HCEC 1CT (cell line): ENCODE measurements at regions not wholly inside any gene's neighbourhood (a gene's known extent, or its start where the extent isn't known, plus 50 kb on each side); places are given as distances from the start of the nearest gene placed in this dataset.
"Not testable (repeated sequence)": the region's sequence is repeated elsewhere in the genome, so short reads cannot be mapped to it uniquely, and the experiment has no call there.

Experiments used
- DNase-seq: peaks from one replicate; pipeline ENCODE4 v3.0.0-alpha.2; 2017

DNA sequence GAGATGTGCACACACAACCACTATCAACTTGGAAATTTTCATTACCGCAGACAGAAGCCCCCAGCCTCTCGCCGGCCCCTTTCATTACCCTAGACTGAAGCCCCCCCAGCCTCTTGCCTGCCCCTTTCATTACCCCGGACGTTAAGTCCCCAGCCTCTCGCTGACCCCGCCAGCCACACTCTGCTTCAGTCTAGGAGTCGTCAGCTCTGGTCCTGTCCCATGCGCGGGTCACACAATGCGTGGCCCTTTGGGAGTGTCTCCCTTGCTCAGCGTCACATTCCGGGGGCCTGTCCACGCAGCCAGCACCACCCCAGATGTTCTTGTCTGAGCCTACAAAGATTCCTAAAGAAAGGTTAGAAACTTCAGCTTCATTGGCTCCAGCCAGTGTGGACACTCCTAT is 157.7 kb downstream of the LAT start:
- DNase-seq, result not testable (repeated sequence)

- no peak for DNase-seq
Observed at GRCh38 chr16:29141586-29142324, 156.9 kb downstream of the LAT start.

GRCh38 chr16:29141121-29141520 is 156.3 kb downstream of the LAT start:
- not testable (repeated sequence) for DNase-seq

DNA sequence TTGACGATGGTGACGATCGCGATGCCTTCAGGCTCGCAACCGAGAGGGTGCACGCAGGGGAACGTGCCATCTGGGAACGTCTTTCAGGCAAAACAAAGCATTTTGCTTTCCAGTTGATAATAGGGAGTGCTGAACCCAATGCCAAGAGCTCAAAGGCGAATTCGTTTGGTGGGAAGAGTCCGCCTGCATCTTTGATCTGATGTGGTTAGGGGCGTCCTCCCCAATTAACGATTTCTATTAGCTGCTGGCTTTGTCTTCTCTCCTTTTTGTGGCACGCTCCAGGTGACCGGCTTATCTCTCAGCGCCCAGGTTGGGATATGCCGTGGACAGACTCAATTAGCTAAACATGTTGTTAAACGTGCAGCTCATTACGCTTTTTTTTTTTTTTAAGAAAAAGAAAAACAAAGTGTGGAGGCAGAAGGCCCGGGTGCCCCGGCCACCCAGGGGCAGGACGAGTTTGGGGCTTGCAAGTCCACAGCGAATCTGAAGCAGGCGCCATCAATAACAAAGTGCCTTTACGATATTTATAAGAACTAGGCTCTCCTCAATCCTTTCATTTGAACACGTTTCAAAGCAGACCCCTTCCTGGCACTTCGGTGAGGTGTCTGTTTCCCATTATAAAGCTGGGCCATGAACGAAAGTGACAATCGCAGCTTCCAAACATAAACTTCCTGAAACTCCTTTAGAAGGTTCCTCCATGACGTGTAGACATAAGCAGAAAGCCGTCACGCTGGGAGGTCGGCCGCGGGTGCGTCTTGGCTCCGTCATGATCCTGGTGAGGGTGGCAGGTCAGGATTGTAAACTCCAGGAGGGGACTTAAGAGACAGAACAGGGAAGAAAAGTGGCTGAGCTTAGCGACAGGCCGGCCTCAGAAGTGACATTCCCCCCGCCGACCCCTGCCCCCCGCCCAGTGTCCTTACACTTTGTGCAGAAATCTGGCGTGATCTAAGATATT is 155.3 kb downstream of the LAT start:
- not testable (repeated sequence) for DNase-seq

DNA sequence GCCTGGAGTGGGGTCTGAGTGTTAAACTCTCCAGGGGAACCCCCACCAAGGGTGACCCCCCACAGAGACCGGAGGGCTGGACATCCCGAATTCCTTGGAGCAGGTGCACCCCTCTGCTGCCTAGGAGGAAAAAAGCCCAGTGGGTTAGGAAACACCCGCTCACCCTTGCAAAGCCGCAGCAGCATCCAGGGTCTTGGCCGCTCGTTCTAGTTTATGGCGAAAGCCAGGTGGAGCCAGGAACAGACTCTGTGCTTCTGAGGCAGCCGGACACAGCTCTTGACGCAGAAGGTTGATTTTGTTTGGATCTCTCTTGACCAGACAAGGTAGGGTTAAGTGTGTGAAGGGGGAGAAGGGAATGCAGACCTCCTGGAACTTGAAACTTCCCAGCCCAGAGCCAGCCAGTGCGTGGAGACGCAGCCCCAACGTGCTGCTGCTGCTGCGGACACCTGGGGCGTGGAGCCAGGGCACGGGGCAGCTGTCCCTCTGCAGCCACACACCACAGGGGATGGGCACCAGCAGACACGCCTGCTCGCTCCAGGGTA is 154.5 kb downstream of the LAT start:
- no peak for DNase-seq

GRCh38 chr16:29138698-29139097 is 153.8 kb downstream of the LAT start:
- DNase-seq, result not testable (repeated sequence)

- DNase-seq, result not testable (repeated sequence)
Observed at GRCh38 chr16:29137894-29138662, 153.2 kb downstream of the LAT start.

DNA sequence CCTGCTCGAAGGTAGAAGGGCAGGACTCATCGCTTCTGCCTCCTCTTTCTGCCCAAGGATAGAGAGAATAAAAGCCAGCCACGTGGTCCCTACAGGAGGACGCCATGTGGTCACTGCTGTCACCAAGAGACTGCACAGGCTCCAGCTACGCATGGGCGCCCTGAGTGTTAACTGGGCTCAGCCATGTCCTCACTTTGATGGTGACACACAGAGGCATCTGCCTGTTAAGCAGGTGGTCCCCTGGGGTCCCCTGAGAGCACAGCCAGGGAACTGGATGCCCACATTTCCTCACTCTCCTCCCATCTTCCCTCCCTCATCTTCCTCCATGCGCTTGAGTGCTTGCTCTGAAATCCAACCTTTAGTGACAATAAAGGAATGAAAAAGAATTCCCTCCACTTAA is 152.6 kb downstream of the LAT start:
- DNase-seq, result not testable (repeated sequence)

DNA sequence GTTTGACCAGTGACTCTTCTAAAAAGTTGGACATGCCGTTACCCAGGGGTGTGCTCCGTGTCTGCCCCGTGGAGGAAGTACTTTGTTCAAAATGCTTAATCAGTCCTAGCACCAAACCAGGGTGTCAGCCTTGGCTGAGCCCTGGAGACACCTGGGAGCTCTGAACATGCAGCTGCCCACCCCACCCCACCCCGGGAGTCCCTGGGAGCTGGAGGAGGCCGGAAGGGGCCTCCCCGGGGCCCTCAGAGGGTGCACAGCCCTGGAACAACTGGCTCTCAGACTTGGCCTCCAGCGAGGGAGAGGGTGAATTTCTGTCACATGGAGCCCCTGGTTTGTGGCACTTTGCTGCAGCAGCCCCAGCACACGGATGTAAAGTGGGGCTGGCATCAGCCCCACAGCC is 152.1 kb downstream of the LAT start:
- DNase-seq, result not testable (repeated sequence)

- not testable (repeated sequence) for DNase-seq
Observed at GRCh38 chr16:29136046-29136696, 151.3 kb downstream of the LAT start.

- not testable (repeated sequence) for DNase-seq
Observed at GRCh38 chr16:29135098-29135497, 150.2 kb downstream of the LAT start.

- not testable (repeated sequence) for DNase-seq
Observed at GRCh38 chr16:29133681-29134430, 149.0 kb downstream of the LAT start.

GRCh38 chr16:29132869-29133268 is 148.0 kb downstream of the LAT start:
- not testable (repeated sequence) for DNase-seq

DNA sequence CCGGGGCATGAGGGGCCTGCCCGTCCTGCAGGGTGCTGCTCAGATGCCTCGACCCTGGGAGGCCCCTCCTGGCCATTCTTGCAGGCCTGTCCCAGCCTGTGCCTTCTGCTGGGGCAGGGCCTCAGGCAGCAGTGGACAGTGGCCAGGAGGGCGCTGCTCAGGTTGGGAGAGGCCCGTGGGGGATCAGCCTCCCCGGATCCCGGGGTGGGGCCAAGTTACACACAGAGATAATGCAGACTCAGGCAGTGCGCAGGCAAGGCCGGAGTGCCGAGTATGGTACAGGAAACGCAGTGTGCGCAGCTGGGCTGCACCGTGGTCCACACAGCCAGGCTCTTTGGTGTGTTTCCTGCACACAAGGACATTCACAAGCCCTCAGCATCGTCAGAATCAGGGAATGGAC is 147.6 kb downstream of the LAT start:
- DNase-seq, result not testable (repeated sequence)

DNA sequence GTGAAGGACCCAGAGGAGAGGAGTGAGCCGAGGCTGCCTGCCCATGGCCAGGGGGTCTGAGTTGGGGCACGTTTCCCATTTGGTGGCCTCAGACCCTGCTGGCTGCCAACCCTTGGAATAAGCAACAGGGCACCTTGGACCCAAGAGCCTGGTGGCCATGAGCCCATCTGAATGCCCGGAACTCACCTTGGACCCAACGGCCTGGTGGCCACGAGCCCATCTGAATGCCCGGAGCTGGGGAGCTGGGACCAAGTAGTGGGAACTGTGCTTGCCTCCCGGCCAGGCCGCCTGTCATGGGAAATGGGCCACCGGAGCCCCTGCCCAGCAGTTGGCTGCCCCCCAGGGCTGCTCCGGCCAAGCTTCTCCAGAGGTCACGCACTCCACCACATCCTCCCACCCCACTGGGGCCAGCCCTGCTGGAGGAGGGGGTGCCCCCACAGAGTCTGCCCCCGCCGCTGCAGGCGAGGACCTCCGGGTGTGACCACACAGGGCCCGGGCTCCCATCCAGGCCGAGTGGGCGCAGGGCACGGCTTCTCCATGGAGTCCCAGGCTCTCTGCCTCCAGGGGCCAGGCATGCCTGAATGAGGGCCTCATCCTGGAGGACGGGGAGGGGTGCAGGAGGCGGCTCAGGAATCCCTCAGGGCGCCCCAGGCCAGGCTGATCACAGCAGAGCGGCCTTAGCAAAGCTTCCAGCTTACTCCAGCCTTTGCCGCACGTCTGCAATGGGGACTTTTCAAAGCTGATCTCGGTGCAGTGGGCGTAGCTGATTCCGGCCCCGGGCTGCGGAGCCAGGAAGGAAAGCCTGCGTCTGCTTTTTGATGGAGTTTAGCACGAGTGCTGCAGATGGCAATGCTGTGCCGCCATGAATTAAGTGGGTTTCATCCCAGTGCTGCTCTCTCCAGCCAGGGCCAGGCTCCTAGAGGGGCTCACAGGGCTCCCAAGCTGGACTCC is 146.3 kb downstream of the LAT start:
- not testable (repeated sequence) for DNase-seq

- DNase-seq, result not testable (repeated sequence)
Observed at GRCh38 chr16:29130131-29130711, 145.4 kb downstream of the LAT start.

- not testable (repeated sequence) for DNase-seq
Observed at GRCh38 chr16:29129458-29130038, 144.7 kb downstream of the LAT start.

DNA sequence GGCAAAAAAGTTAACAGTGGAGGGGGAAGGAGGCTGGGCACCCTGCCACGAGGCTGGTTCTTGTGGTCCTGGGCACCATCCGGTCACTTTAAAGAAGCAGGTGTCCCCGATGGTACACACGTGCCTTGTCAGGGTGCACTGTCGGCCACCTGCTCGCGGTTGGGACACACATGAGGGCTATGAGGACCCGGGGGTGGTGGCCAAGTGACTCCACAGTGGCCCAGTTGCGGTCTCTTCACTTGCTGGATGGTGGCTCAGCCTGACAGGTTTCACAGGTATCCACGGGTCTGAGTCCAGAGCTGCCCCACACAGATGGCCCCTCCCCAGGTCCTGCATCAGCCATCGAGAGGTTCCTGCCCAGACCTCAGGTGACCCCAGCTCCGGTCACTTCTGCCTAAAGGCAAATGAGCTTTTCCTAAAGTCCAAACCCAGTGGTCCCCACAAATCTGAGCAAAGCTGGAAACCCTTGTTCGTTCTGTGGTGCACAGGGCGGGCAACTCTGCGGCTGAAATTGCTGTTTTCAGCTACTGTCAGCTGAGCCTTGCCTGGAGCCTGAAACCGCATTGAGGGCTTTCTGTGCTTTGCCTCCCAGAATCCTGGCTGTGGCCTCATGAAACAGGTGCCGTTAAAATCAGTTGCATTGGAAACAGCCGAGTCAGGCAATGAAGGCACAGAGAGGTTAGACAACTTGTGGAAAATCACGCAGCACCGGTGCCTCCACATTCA is 144.0 kb downstream of the LAT start:
- not testable (repeated sequence) for DNase-seq
